IMR-90 (cell line): ENCODE measurements at regions not wholly inside any gene's neighbourhood (a gene's known extent, or its start where the extent isn't known, plus 50 kb on each side); places are given as distances from the start of the nearest gene placed in this dataset.

ENCODE experiments used
- ATAC-seq: fragments of 200-7000 bp; cut with Tn5 transposase; 2 replicates; pipeline ENCODE4 v1.9.1; 2020; ENCODE audit warnings: low read depth, mild to moderate bottlenecking, moderate library complexity
- BruUV-seq: library from RNA; stranded (reverse); fragments of 400-500 nt; replicated peaks from 2 replicates; lab custom pipeline; 2021; lab: Mats Ljungman, UMichigan
- CTCF ChIA-PET: fragments of 300-600 bp; formaldehyde crosslinking; extraction: SDS; loops from one replicate; lab custom pipeline; 2021; ENCODE audit warnings: antibody characterized with exemption; lab: Yijun Ruan, JAX
- POLR2A ChIA-PET: fragments of 300-600 bp; sonication (Branson Sonifier 250); formaldehyde crosslinking; loops from one replicate; lab custom pipeline; 2022; ENCODE audit warnings: antibody characterized with exemption; ENCODE audit not compliant: unreplicated experiment; lab: Charles Lee
- DNase-seq: peaks from one replicate; pipeline ENCODE4 v3.0.0; 2013
- H2AFZ ChIP-seq: replicated peaks from 2 replicates; pipeline ENCODE3; 2013; ENCODE audit warnings: low read length, mild to moderate bottlenecking; ENCODE audit not compliant: poor library complexity
- H2AK5ac ChIP-seq: 2 replicates; pipeline ENCODE4 v1.6.1; 2013; ENCODE audit warnings: low read depth, low read length, inconsistent platforms
- H2AK9ac ChIP-seq: replicated peaks from 2 replicates; pipeline ENCODE3; 2013; ENCODE audit warnings: mild to moderate bottlenecking, low read depth, low read length, moderate library complexity; ENCODE audit not compliant: poor library complexity
- H2BK120ac ChIP-seq: 2 replicates; pipeline ENCODE4 v1.6.1; 2013; ENCODE audit warnings: low read depth, low read length, inconsistent platforms
- H2BK15ac ChIP-seq: 3 replicates; pipeline ENCODE4 v1.6.1; 2013; ENCODE audit warnings: low read depth, low read length, inconsistent platforms
- H2BK20ac ChIP-seq: 2 replicates; pipeline ENCODE4 v1.6.1; 2013; ENCODE audit warnings: low read depth, mild to moderate bottlenecking, inconsistent platforms, low read length, moderate library complexity
- H2BK5ac ChIP-seq: 2 replicates; pipeline ENCODE4 v1.6.1; 2013; ENCODE audit warnings: mild to moderate bottlenecking, low read depth, low read length, inconsistent platforms; ENCODE audit not compliant: poor library complexity, severe bottlenecking
- H3K14ac ChIP-seq: replicated peaks from 2 replicates; pipeline ENCODE4 v1.6.1; 2013; ENCODE audit warnings: low read depth, low read length, inconsistent platforms
- H3K18ac ChIP-seq: 2 replicates; pipeline ENCODE4 v1.6.1; 2013; ENCODE audit warnings: low read depth, low read length, control low read depth
- H3K23ac ChIP-seq: 2 replicates; pipeline ENCODE4 v1.6.1; 2013; ENCODE audit warnings: low read depth, low read length, inconsistent platforms
- H3K27ac ChIP-seq: 2 replicates; pipeline ENCODE4 v1.5.1; 2013; ENCODE audit warnings: mild to moderate bottlenecking, control low read depth, low read length; ENCODE audit not compliant: insufficient read depth
- H3K27me3 ChIP-seq: 2 replicates; pipeline ENCODE4 v1.6.1; 2013; ENCODE audit warnings: low read length; ENCODE audit not compliant: control insufficient read depth, insufficient read depth
- H3K36me3 ChIP-seq: 2 replicates; pipeline ENCODE4 v1.6.1; 2013; ENCODE audit warnings: low read length, mixed read lengths; ENCODE audit not compliant: control insufficient read depth, insufficient read depth
- H3K4ac ChIP-seq: 2 replicates; pipeline ENCODE4 v1.6.1; 2013; ENCODE audit warnings: low read depth, low read length, inconsistent platforms
- H3K4me1 ChIP-seq: 2 replicates; pipeline ENCODE4 v1.6.1; 2013; ENCODE audit warnings: low read length, mixed read lengths; ENCODE audit not compliant: control insufficient read depth, insufficient read depth
- H3K4me2 ChIP-seq: 2 replicates; pipeline ENCODE4 v1.6.1; 2013; ENCODE audit warnings: low read depth, mild to moderate bottlenecking, control low read depth, low read length, moderate library complexity
- H3K4me3 ChIP-seq: 2 replicates; pipeline ENCODE4 v1.5.1; 2013; ENCODE audit warnings: low read depth, mild to moderate bottlenecking, control low read depth, low read length, moderate library complexity; ENCODE audit not compliant: insufficient read depth
- H3K56ac ChIP-seq: 2 replicates; pipeline ENCODE4 v1.6.1; 2013; ENCODE audit warnings: low read length, inconsistent platforms; ENCODE audit not compliant: insufficient read depth; ENCODE audit errors: extremely low read depth
- H3K79me1 ChIP-seq, 2 experiments: 2 replicates each; pipeline ENCODE4 v1.6.1; 2013; ENCODE audit warnings: low read length in 2 of 2, inconsistent platforms in 1 of 2, low read depth in 1 of 2
- H3K9ac ChIP-seq: 2 replicates; pipeline ENCODE4 v1.6.1; 2013; ENCODE audit warnings: low read depth, low read length, control low read depth
- H3K9me1 ChIP-seq: 2 replicates; pipeline ENCODE4 v1.6.1; 2013; ENCODE audit warnings: low read length, inconsistent platforms; ENCODE audit not compliant: insufficient read depth
- H3K9me3 ChIP-seq: 2 replicates; pipeline ENCODE4 v1.6.1; 2013; ENCODE audit warnings: low read length; ENCODE audit not compliant: control insufficient read depth, insufficient read depth
- H4K20me1 ChIP-seq: 2 replicates; pipeline ENCODE4 v1.6.1; 2013; ENCODE audit warnings: low read length, inconsistent platforms; ENCODE audit not compliant: insufficient read depth
- H4K5ac ChIP-seq: 2 replicates; pipeline ENCODE4 v1.6.1; 2013; ENCODE audit warnings: mild to moderate bottlenecking, low read depth, low read length, control low read depth
- H4K8ac ChIP-seq, 2 experiments: 2 replicates each; pipeline ENCODE4 v1.6.1; 2013; ENCODE audit warnings: low read depth in 2 of 2, low read length in 2 of 2, control low read depth in 1 of 2, inconsistent platforms in 1 of 2
- H4K91ac ChIP-seq: 2 replicates; pipeline ENCODE4 v1.6.1; 2013; ENCODE audit warnings: low read depth, low read length, inconsistent platforms; ENCODE audit not compliant: insufficient read depth
- FOS ChIP-seq: fragments of 150-350 bp; IDR thresholded peaks from 2 replicates; pipeline ENCODE4 v1.6.1; 2016; ENCODE audit warnings: low read depth, low read length
- MAZ ChIP-seq: IDR thresholded peaks from 2 replicates; pipeline ENCODE4 v1.6.1; 2012; ENCODE audit warnings: low read depth, mild to moderate bottlenecking, low read length, improper control_type of control experiment, moderate library complexity, borderline replicate concordance
- NFE2L2 ChIP-seq: fragments of 150-350 bp; IDR thresholded peaks from 2 replicates; pipeline ENCODE4 v1.6.1; 2016; ENCODE audit warnings: low read depth, mild to moderate bottlenecking, low read length
- WGBS, 2 experiments: methylation state at CpG; one replicate each; pipeline versions ENCODE4 v1.1.5 to v1.1.7; 2013; ENCODE audit warnings: missing lambda C conversion rate in 2 of 2; ENCODE audit not compliant: insufficient read length in 1 of 2; ENCODE audit errors: extremely low coverage in 2 of 2; 5-methylcytosine and 5-hydroxymethylcytosine counted together
- dilution Hi-C: fragments of 300-500 bp; cut with HindIII; formaldehyde crosslinking; loops from one replicate; pipeline ENCODE4 v1.14.3; 2018; ENCODE audit warnings: low sequenced_read_pairs; ENCODE audit not compliant: unreplicated experiment
- in situ Hi-C: fragments of 300-500 bp; cut with MboI; formaldehyde crosslinking; loops from 3 replicates; pipeline ENCODE4 v1.14.3; 2019; ENCODE audit warnings: low sequenced_read_pairs, inconsistent platforms, mixed read lengths
- intact Hi-C: fragments of 100-400 bp; cut with micrococcal nuclease; formaldehyde crosslinking; loops from 2 replicates; pipeline ENCODE4 v1.10.0; 2022
- TF ChIP-seq, protein P1 (sequence below): conservative IDR thresholded peaks from 2 replicates; pipeline ENCODE4 v1.5.1; 2012; ENCODE audit warnings: mild to moderate bottlenecking, low read depth, low read length, improper control_type of control experiment

GRCh38 chr1:244287726-244288125 lies 164.0 kb downstream of the ADSS2 start:
- no peak overlapping the region for H3K4me2 ChIP-seq
- no peak overlapping the region for H2BK120ac ChIP-seq
- H2BK15ac ChIP-seq: no peak overlapping the region
- peaks cover 2% of the 10 kb centered on the region; the same call in 1 of the 2 replicates for H3K9me3 ChIP-seq
- H3K79me1 ChIP-seq: no peaks in the 10 kb centered on the region
- no CpG with 5 or more reads among the region's 1 CpG for WGBS, 2 experiments
- H3K9me1 ChIP-seq: 0 out of 2 replicates have a peak, but pooled peaks cover 2% of the 10 kb centered on the region
- H4K5ac ChIP-seq: no peak overlapping the region
- intact Hi-C loops (no loop called here), dilution Hi-C loops (no loop called here), in situ Hi-C loops (loop anchor here (25.0 kb wide), 1 partner anchor 800 kb away; no protein-coding TSS in a partner anchor)
- no peak overlapping the region for H2AK9ac ChIP-seq
- no peak overlapping the region for H3K14ac ChIP-seq
- no peak overlapping the region for H3K9ac ChIP-seq
- TF ChIP-seq NFE2L2: no peak
- no peak for TF ChIP-seq FOS
- TF ChIP-seq MAZ: no peak
- TF ChIP-seq, protein P1, sequence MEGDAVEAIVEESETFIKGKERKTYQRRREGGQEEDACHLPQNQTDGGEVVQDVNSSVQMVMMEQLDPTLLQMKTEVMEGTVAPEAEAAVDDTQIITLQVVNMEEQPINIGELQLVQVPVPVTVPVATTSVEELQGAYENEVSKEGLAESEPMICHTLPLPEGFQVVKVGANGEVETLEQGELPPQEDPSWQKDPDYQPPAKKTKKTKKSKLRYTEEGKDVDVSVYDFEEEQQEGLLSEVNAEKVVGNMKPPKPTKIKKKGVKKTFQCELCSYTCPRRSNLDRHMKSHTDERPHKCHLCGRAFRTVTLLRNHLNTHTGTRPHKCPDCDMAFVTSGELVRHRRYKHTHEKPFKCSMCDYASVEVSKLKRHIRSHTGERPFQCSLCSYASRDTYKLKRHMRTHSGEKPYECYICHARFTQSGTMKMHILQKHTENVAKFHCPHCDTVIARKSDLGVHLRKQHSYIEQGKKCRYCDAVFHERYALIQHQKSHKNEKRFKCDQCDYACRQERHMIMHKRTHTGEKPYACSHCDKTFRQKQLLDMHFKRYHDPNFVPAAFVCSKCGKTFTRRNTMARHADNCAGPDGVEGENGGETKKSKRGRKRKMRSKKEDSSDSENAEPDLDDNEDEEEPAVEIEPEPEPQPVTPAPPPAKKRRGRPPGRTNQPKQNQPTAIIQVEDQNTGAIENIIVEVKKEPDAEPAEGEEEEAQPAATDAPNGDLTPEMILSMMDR: no peak
- no peaks in the 10 kb centered on the region; the same call in 1 of the 2 replicates for H3K27me3 ChIP-seq
- H4K20me1 ChIP-seq: no peaks in the 10 kb centered on the region
- no peak overlapping the region for H2AFZ ChIP-seq
- H4K8ac ChIP-seq: no peak overlapping the region
- no peak overlapping the region for H3K4me3 ChIP-seq
- H2AK5ac ChIP-seq: no peak overlapping the region
- DNase-seq (no peak), ATAC-seq (no peak)
- H3K23ac ChIP-seq: no peak overlapping the region
- no peaks in the 10 kb centered on the region for H3K4me1 ChIP-seq
- H3K56ac ChIP-seq: no peak overlapping the region
- H3K4ac ChIP-seq: no peak overlapping the region
- H3K36me3 ChIP-seq: no peaks in the 10 kb centered on the region
- no peak overlapping the region for H2BK5ac ChIP-seq
- H3K27ac ChIP-seq: no peak overlapping the region
- no peak overlapping the region for H2BK20ac ChIP-seq
- ChIA-PET CTCF (no interaction called here), POLR2A (no interaction called here)
- H3K18ac ChIP-seq: no peak overlapping the region
- no peak overlapping the region for H4K91ac ChIP-seq
- BruUV-seq: no TSS peak
